ENCODE measurements at regions not wholly inside any gene's neighbourhood (a gene's known extent, or its start where the extent isn't known, plus 50 kb on each side); places are given as distances from the start of the nearest gene placed in this dataset.
"Not testable (repeated sequence)": the region's sequence is repeated elsewhere in the genome, so short reads cannot be mapped to it uniquely, and the experiment has no call there.

- DNase-seq (ENCODE audit: low spot score), result no peak
- in situ Hi-C loops (cut with MboI; ENCODE audit: low sequenced_read_pairs, unreplicated experiment), result no loop called here
- no peak for TF ChIP-seq CTCF (IDR thresholded peaks at IDR 0.05; ENCODE audit: borderline replicate concordance, control extremely low read depth, extremely low read depth, insufficient read depth, missing control alignments)
These were observed 297.8 kb upstream of the GRAMD2B start for GRCh38 chr5:126125407-126125806.

GRCh38 chr5:126126574-126126973 lies 296.6 kb upstream of the GRAMD2B start:
- TF ChIP-seq CTCF (IDR thresholded peaks at IDR 0.05; ENCODE audit: borderline replicate concordance, control extremely low read depth, extremely low read depth, insufficient read depth, missing control alignments), result no peak
- in situ Hi-C loops (cut with MboI; ENCODE audit: low sequenced_read_pairs, unreplicated experiment), result no loop called here

GRCh38 chr5:126127371-126127770 lies 295.8 kb upstream of the GRAMD2B start:
- not testable (repeated sequence) for DNase-seq (ENCODE audit: low spot score)

More at GRCh38 chr5:126126574-126126973, 296.6 kb upstream of the GRAMD2B start:
- DNase-seq (ENCODE audit: low spot score), result no peak

GRCh38 chr5:126129431-126129830 lies 293.8 kb upstream of the GRAMD2B start:
- in situ Hi-C loops (cut with MboI; ENCODE audit: low sequenced_read_pairs, unreplicated experiment), result no loop called here
- DNase-seq (ENCODE audit: low spot score), result no peak
- no peak for TF ChIP-seq CTCF (IDR thresholded peaks at IDR 0.05; ENCODE audit: borderline replicate concordance, control extremely low read depth, extremely low read depth, insufficient read depth, missing control alignments)

More at GRCh38 chr5:126127371-126127770, 295.8 kb upstream of the GRAMD2B start:
- in situ Hi-C loops (cut with MboI; ENCODE audit: low sequenced_read_pairs, unreplicated experiment), result not testable (repeated sequence)

GRCh38 chr5:126133424-126133823 lies 289.8 kb upstream of the GRAMD2B start:
- in situ Hi-C loops (cut with MboI; ENCODE audit: low sequenced_read_pairs, unreplicated experiment), result no loop called here

GRCh38 chr5:126137891-126138280 lies 285.3 kb upstream of the GRAMD2B start:
- no peak for DNase-seq (ENCODE audit: low spot score)
- in situ Hi-C loops (cut with MboI; ENCODE audit: low sequenced_read_pairs, unreplicated experiment), result no loop called here
- no peak for TF ChIP-seq CTCF (IDR thresholded peaks at IDR 0.05; ENCODE audit: borderline replicate concordance, control extremely low read depth, extremely low read depth, insufficient read depth, missing control alignments)

More at GRCh38 chr5:126133424-126133823, 289.8 kb upstream of the GRAMD2B start:
- TF ChIP-seq CTCF (IDR thresholded peaks at IDR 0.05; ENCODE audit: borderline replicate concordance, control extremely low read depth, extremely low read depth, insufficient read depth, missing control alignments), result no peak
- no peak for DNase-seq (ENCODE audit: low spot score)

GRCh38 chr5:126138281-126138931 lies 284.8 kb upstream of the GRAMD2B start:
- TF ChIP-seq CTCF (IDR thresholded peaks at IDR 0.05; ENCODE audit: borderline replicate concordance, control extremely low read depth, extremely low read depth, insufficient read depth, missing control alignments), result no peak
- no peak for DNase-seq (ENCODE audit: low spot score)
- in situ Hi-C loops (cut with MboI; ENCODE audit: low sequenced_read_pairs, unreplicated experiment), result no loop called here

Measured in GM13976 (cell line).